Nephron progenitor cell (in vitro differentiated cells): ENCODE measurements at regions not wholly inside any gene's neighbourhood (a gene's known extent, or its start where the extent isn't known, plus 50 kb on each side); places are given as distances from the start of the nearest gene placed in this dataset.

ENCODE experiments used
- DNase-seq: peaks from one replicate; pipeline ENCODE4 v3.0.0; 2021
- H3K27ac Mint-ChIP-seq: 2 replicates; pipeline ENCODE4 v1.8.0; 2021; ENCODE audit warnings: mild to moderate bottlenecking, moderate library complexity, mixed read lengths
- H3K27me3 Mint-ChIP-seq: 2 replicates; pipeline ENCODE4 v1.8.0; 2021; ENCODE audit warnings: mild to moderate bottlenecking, low read depth, mixed read lengths; ENCODE audit not compliant: poor library complexity
- H3K36me3 Mint-ChIP-seq: 2 replicates; pipeline ENCODE4 v1.8.0; 2021; ENCODE audit warnings: low read depth, mixed read lengths
- H3K4me1 Mint-ChIP-seq: 2 replicates; pipeline ENCODE4 v1.8.0; 2021; ENCODE audit warnings: mixed read lengths
- H3K4me3 Mint-ChIP-seq: 2 replicates; pipeline ENCODE4 v1.8.0; 2021; ENCODE audit warnings: mild to moderate bottlenecking, moderate library complexity, mixed read lengths
- H3K9me3 Mint-ChIP-seq: 2 replicates; pipeline ENCODE4 v1.8.0; 2021; ENCODE audit warnings: mild to moderate bottlenecking, moderate library complexity, mixed read lengths
- CTCF ChIP-seq: fragments of 200-600 bp; sonication (generic); IDR thresholded peaks from 2 replicates; pipeline ENCODE4 v1.5.0; 2021; ENCODE audit warnings: antibody characterized with exemption

GRCh38 chr5:168106008-168106761 lies 185.3 kb upstream of the WWC1 start:
- H3K36me3 Mint-ChIP-seq: no peaks in the 10 kb centered on the region
- no peak overlapping the region for H3K27ac Mint-ChIP-seq
- peaks cover 59% of the 10 kb centered on the region for H3K4me1 Mint-ChIP-seq
- peaks cover 11% of the 10 kb centered on the region for H3K27me3 Mint-ChIP-seq
- DNase-seq: no peak
- TF ChIP-seq CTCF: no peak
- no peak overlapping the region for H3K4me3 Mint-ChIP-seq
- no peaks in the 10 kb centered on the region for H3K9me3 Mint-ChIP-seq

- H3K4me3 Mint-ChIP-seq: no peak overlapping the region
- TF ChIP-seq CTCF: no peak
- H3K36me3 Mint-ChIP-seq: no peaks in the 10 kb centered on the region
- H3K27me3 Mint-ChIP-seq: peaks cover 12% of the 10 kb centered on the region
- no peaks in the 10 kb centered on the region for H3K9me3 Mint-ChIP-seq
- H3K4me1 Mint-ChIP-seq: peaks cover 63% of the 10 kb centered on the region
- DNase-seq: no peak
- peak overlapping the region; percentile 39 for H3K27ac Mint-ChIP-seq
Measured at GRCh38 chr5:168109441-168109840, 182.0 kb upstream of the WWC1 start.

- H3K27me3 Mint-ChIP-seq: peaks cover 12% of the 10 kb centered on the region
Measured at GRCh38 chr5:168110384-168110783, 181.1 kb upstream of the WWC1 start.

GRCh38 chr5:168110870-168111832 lies 180.3 kb upstream of the WWC1 start:
- no peak for TF ChIP-seq CTCF
- H3K36me3 Mint-ChIP-seq: no peaks in the 10 kb centered on the region

More at GRCh38 chr5:168110384-168110783, 181.1 kb upstream of the WWC1 start:
- no peaks in the 10 kb centered on the region for H3K36me3 Mint-ChIP-seq
- no peak overlapping the region for H3K27ac Mint-ChIP-seq
- no peaks in the 10 kb centered on the region for H3K9me3 Mint-ChIP-seq
- no peak for DNase-seq
- no peak for TF ChIP-seq CTCF
- H3K4me1 Mint-ChIP-seq: peaks cover 62% of the 10 kb centered on the region
- H3K4me3 Mint-ChIP-seq: no peak overlapping the region

GRCh38 chr5:168114444-168115017 lies 176.9 kb upstream of the WWC1 start:
- H3K4me1 Mint-ChIP-seq: peaks cover 53% of the 10 kb centered on the region
- DNase-seq: peak; percentile 59

More at GRCh38 chr5:168110870-168111832, 180.3 kb upstream of the WWC1 start:
- DNase-seq: no peak
- no peak overlapping the region for H3K4me3 Mint-ChIP-seq
- H3K27ac Mint-ChIP-seq: no peak overlapping the region
- peaks cover 15% of the 10 kb centered on the region for H3K27me3 Mint-ChIP-seq
- H3K9me3 Mint-ChIP-seq: no peaks in the 10 kb centered on the region
- H3K4me1 Mint-ChIP-seq: peaks cover 62% of the 10 kb centered on the region

More at GRCh38 chr5:168114444-168115017, 176.9 kb upstream of the WWC1 start:
- no peak overlapping the region for H3K4me3 Mint-ChIP-seq
- no peaks in the 10 kb centered on the region for H3K36me3 Mint-ChIP-seq
- H3K27me3 Mint-ChIP-seq: peaks cover 11% of the 10 kb centered on the region
- peak; percentile 53 for TF ChIP-seq CTCF
- H3K9me3 Mint-ChIP-seq: no peaks in the 10 kb centered on the region
- no peak overlapping the region for H3K27ac Mint-ChIP-seq
